Neural progenitor cell (in vitro differentiated cells): ENCODE measurements at regions not wholly inside any gene's neighbourhood (a gene's known extent, or its start where the extent isn't known, plus 50 kb on each side); places are given as distances from the start of the nearest gene placed in this dataset.

Source experiments
- DNase-seq: peaks from one replicate; pipeline ENCODE4 v3.0.0-alpha.2; 2016; ENCODE audit warnings: low spot score
- H2AFZ ChIP-seq: fragments of 200-600 bp; sonication (generic); replicated peaks from 2 replicates; pipeline ENCODE4 v1.6.1; 2016; ENCODE audit warnings: antibody characterized with exemption
- H3F3A ChIP-seq: fragments of 200-600 bp; sonication (generic); 2 replicates; pipeline ENCODE4 v1.6.1; 2016; ENCODE audit warnings: antibody characterized with exemption, low read depth
- H3K27ac ChIP-seq: fragments of 200-600 bp; sonication (generic); 2 replicates; pipeline ENCODE4 v1.5.1; 2016; ENCODE audit warnings: mild to moderate bottlenecking
- H3K27me3 ChIP-seq: fragments of 200-600 bp; sonication (generic); 2 replicates; pipeline ENCODE4 v1.6.1; 2016; ENCODE audit warnings: mild to moderate bottlenecking, moderate library complexity
- H3K36me3 ChIP-seq: fragments of 200-600 bp; sonication (generic); 2 replicates; pipeline ENCODE4 v1.5.1; 2016
- H3K4me1 ChIP-seq: fragments of 200-600 bp; sonication (generic); 2 replicates; pipeline ENCODE4 v1.6.1; 2016; ENCODE audit warnings: mixed run types
- H3K4me2 ChIP-seq: fragments of 200-600 bp; sonication (generic); 2 replicates; pipeline ENCODE4 v1.6.1; 2016
- H3K4me3 ChIP-seq: fragments of 200-600 bp; sonication (generic); 2 replicates; pipeline ENCODE4 v1.5.1; 2016
- H3K79me2 ChIP-seq: fragments of 200-600 bp; sonication (generic); 2 replicates; pipeline ENCODE4 v1.6.1; 2016; ENCODE audit warnings: low read depth
- H3K9ac ChIP-seq: fragments of 200-600 bp; sonication (generic); 2 replicates; pipeline ENCODE4 v1.6.1; 2016
- H3K9me3 ChIP-seq: fragments of 200-600 bp; sonication (generic); 2 replicates; pipeline ENCODE4 v1.5.1; 2016; ENCODE audit warnings: low read depth
- H4K20me1 ChIP-seq: fragments of 200-600 bp; sonication (generic); 2 replicates; pipeline ENCODE4 v1.6.1; 2016; ENCODE audit warnings: low read depth
- H3K27ac Mint-ChIP-seq: 3 replicates; pipeline ENCODE4 v1.8.0; 2021; ENCODE audit warnings: mixed read lengths
- H3K27me3 Mint-ChIP-seq: 2 replicates; pipeline ENCODE4 v1.8.0; 2022; ENCODE audit warnings: low read depth, mild to moderate bottlenecking, inconsistent platforms, moderate library complexity, mixed read lengths; ENCODE audit not compliant: insufficient read depth
- H3K36me3 Mint-ChIP-seq: 3 replicates; pipeline ENCODE4 v1.8.0; 2021; ENCODE audit warnings: mixed read lengths
- H3K4me1 Mint-ChIP-seq: 3 replicates; pipeline ENCODE4 v1.8.0; 2021; ENCODE audit warnings: mixed read lengths
- H3K4me3 Mint-ChIP-seq: 3 replicates; pipeline ENCODE4 v1.8.0; 2021; ENCODE audit warnings: mild to moderate bottlenecking, moderate library complexity, mixed read lengths
- H3K9me3 Mint-ChIP-seq: 3 replicates; pipeline ENCODE4 v1.8.0; 2020; ENCODE audit warnings: mixed read lengths
- EZH2 ChIP-seq: fragments of 200-600 bp; sonication (generic); IDR thresholded peaks from 2 replicates; pipeline ENCODE4 v1.6.1; 2017; ENCODE audit warnings: antibody characterized with exemption, mild to moderate bottlenecking, moderate library complexity
- EZH2phosphoT487 ChIP-seq: fragments of 200-600 bp; sonication (generic); IDR thresholded peaks from 2 replicates; pipeline ENCODE4 v1.6.1; 2017; ENCODE audit warnings: antibody characterized with exemption
- TF ChIP-seq, protein P1 (sequence below): fragments of 200-600 bp; sonication (generic); IDR thresholded peaks from 2 replicates; pipeline ENCODE4 v1.5.1; 2017; ENCODE audit warnings: antibody characterized with exemption, mild to moderate bottlenecking

DNA sequence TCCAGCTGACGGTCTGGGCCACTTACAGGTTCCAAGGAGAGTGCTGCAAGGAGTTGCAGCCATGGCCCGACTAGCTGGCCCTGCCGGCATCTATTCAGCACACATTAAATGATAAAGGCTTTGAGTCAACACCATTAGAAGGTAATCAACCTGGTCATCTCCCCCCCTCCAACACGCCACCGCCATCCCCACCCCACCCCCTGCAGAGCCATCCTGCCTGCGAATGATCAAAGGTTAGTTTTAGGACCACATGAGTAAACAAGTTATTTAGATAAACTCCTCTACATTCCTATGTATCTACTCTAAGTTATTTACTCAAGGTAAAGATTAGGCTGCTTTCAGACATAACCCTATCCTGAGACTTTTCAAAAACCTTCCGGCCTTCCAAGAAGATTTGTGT, 349.3 kb upstream of the SLC39A10 start:
- H3K36me3 Mint-ChIP-seq = no peaks in the 10 kb centered on the region
- H3K4me3 ChIP-seq = no peak overlapping the region
- H4K20me1 ChIP-seq = no peaks in the 10 kb centered on the region
- H3K79me2 ChIP-seq = no peaks in the 10 kb centered on the region
- no peak overlapping the region for H2AFZ ChIP-seq
- peaks cover 7% of the 10 kb centered on the region for H3K4me1 ChIP-seq
- no peaks in the 10 kb centered on the region for H3F3A ChIP-seq
- no peak overlapping the region for H3K4me3 Mint-ChIP-seq
- no peak overlapping the region for H3K4me2 ChIP-seq
- no peaks in the 10 kb centered on the region for H3K36me3 ChIP-seq
- no peak for DNase-seq
- no peak overlapping the region for H3K27ac Mint-ChIP-seq
- no peak overlapping the region for H3K27ac ChIP-seq
- no peaks in the 10 kb centered on the region for H3K27me3 ChIP-seq
- H3K9ac ChIP-seq = no peak overlapping the region
- no peaks in the 10 kb centered on the region for H3K9me3 ChIP-seq
- peaks cover 2% of the 10 kb centered on the region for H3K27me3 Mint-ChIP-seq
- H3K9me3 Mint-ChIP-seq = no peaks in the 10 kb centered on the region
- TF ChIP-seq, protein P1, sequence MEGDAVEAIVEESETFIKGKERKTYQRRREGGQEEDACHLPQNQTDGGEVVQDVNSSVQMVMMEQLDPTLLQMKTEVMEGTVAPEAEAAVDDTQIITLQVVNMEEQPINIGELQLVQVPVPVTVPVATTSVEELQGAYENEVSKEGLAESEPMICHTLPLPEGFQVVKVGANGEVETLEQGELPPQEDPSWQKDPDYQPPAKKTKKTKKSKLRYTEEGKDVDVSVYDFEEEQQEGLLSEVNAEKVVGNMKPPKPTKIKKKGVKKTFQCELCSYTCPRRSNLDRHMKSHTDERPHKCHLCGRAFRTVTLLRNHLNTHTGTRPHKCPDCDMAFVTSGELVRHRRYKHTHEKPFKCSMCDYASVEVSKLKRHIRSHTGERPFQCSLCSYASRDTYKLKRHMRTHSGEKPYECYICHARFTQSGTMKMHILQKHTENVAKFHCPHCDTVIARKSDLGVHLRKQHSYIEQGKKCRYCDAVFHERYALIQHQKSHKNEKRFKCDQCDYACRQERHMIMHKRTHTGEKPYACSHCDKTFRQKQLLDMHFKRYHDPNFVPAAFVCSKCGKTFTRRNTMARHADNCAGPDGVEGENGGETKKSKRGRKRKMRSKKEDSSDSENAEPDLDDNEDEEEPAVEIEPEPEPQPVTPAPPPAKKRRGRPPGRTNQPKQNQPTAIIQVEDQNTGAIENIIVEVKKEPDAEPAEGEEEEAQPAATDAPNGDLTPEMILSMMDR = no peak
- no peak for TF ChIP-seq EZH2
- TF ChIP-seq EZH2phosphoT487 = no peak
- no peaks in the 10 kb centered on the region for H3K4me1 Mint-ChIP-seq

DNA sequence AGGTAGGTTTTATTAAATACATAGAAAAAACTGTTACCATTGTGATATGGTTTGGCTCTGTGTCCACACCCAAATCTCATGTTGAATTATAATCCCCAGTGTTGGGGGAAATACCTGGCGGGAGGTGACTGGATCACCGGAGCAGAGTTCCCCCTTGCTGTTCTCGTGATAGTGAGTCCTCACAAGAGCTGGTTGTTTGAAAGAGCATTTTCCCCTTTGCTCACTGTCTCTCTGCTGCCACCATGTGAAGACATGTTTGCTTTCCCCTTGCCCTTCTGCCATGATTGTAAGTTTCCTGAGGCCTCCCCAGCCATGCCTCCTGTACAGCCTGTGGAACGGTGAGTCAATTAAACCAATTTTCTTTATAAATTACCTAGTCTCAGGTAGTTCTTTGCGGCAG, 352.7 kb upstream of the SLC39A10 start:
- Histone ChIP-seq H2AFZ (no peak overlapping the region), H3K9ac (no peak overlapping the region), H3K27me3 (no peaks in the 10 kb centered on the region), H3K4me3 (no peak overlapping the region), H3K36me3 (no peaks in the 10 kb centered on the region), H3F3A (no peaks in the 10 kb centered on the region), H3K4me1 (peaks cover 7% of the 10 kb centered on the region), H3K79me2 (no peaks in the 10 kb centered on the region), H4K20me1 (no peaks in the 10 kb centered on the region), H3K9me3 (no peaks in the 10 kb centered on the region), H3K4me2 (no peak overlapping the region), H3K27ac (no peak overlapping the region)
- Mint-ChIP-seq H3K36me3 (no peaks in the 10 kb centered on the region), H3K9me3 (no peaks in the 10 kb centered on the region), H3K27me3 (peaks cover 1% of the 10 kb centered on the region), H3K27ac (no peak overlapping the region), H3K4me3 (no peak overlapping the region), H3K4me1 (no peaks in the 10 kb centered on the region)
- TF ChIP-seq EZH2 (no peak), EZH2phosphoT487 (no peak)
- TF ChIP-seq, protein P1 = peak; percentile 48
- peak; percentile 48 for DNase-seq

DNA sequence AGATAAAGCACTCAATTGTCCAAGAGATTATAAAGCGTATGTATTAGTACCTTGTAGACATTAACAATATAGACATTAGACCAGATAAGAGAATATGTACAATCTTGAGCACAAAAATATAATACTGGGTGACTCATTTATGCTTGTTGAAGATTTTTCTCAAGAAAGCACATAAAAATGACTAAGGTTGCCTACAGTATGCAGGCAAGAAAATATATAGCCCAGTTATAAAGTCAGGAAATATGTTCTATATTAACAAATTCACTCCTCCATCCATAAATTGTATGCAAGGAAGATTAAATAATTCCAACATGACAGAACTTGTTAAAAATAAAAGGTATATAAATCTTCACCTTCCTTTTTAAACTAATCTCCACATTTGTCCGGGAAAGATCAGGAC, 356.4 kb upstream of the SLC39A10 start:
- H3K4me1 ChIP-seq = peaks cover 3% of the 10 kb centered on the region
- no peaks in the 10 kb centered on the region for H3K36me3 ChIP-seq
- Mint-ChIP-seq H3K36me3 (no peaks in the 10 kb centered on the region), H3K4me1 (no peaks in the 10 kb centered on the region), H3K4me3 (no peak overlapping the region), H3K9me3 (no peaks in the 10 kb centered on the region), H3K27me3 (no peaks in the 10 kb centered on the region), H3K27ac (no peak overlapping the region)
- no peak for DNase-seq
- no peaks in the 10 kb centered on the region for H3K9me3 ChIP-seq
- H3K4me3 ChIP-seq = no peak overlapping the region
- no peak overlapping the region for H3K9ac ChIP-seq
- no peaks in the 10 kb centered on the region for H3F3A ChIP-seq
- H3K27me3 ChIP-seq = no peaks in the 10 kb centered on the region
- H3K79me2 ChIP-seq = no peaks in the 10 kb centered on the region
- H3K27ac ChIP-seq = no peak overlapping the region
- TF ChIP-seq EZH2phosphoT487 (no peak), EZH2 (no peak)
- TF ChIP-seq, protein P1 = no peak
- H2AFZ ChIP-seq = no peak overlapping the region
- H4K20me1 ChIP-seq = no peaks in the 10 kb centered on the region
- no peak overlapping the region for H3K4me2 ChIP-seq

DNA sequence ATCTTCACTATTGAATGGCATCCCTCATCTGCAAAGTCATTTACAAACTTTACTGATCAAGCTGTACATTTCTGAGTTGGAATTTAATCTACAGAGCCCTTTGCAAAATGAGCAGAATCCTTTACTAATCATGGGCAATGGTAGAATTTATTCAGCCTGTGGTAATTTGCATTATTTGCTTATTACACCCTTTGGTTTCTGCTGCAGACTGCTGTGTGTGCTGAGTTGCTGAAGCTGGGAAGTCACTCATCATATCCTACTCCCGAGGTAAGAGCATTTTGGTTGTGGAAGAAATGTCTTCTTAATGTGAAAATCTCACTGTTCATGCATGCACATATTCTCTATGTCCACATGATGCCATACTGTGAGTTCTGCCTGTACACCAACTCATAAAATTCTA, 357.4 kb upstream of the SLC39A10 start:
- no peak overlapping the region for H3K4me3 ChIP-seq
- Mint-ChIP-seq H3K9me3 (peaks cover 2% of the 10 kb centered on the region), H3K4me1 (no peaks in the 10 kb centered on the region), H3K27ac (no peak overlapping the region), H3K27me3 (no peaks in the 10 kb centered on the region), H3K4me3 (no peak overlapping the region), H3K36me3 (no peaks in the 10 kb centered on the region)
- H3K4me1 ChIP-seq = no peaks in the 10 kb centered on the region
- TF ChIP-seq, protein P1 = no peak
- no peak for TF ChIP-seq EZH2
- no peak for TF ChIP-seq EZH2phosphoT487
- no peak for DNase-seq
- H3K36me3 ChIP-seq = no peaks in the 10 kb centered on the region
- H3K27me3 ChIP-seq = no peaks in the 10 kb centered on the region
- H3K9me3 ChIP-seq = no peaks in the 10 kb centered on the region
- H3K79me2 ChIP-seq = no peaks in the 10 kb centered on the region
- no peak overlapping the region for H2AFZ ChIP-seq
- H3F3A ChIP-seq = no peaks in the 10 kb centered on the region
- H3K9ac ChIP-seq = no peak overlapping the region
- H3K27ac ChIP-seq = no peak overlapping the region
- H3K4me2 ChIP-seq = no peak overlapping the region
- H4K20me1 ChIP-seq = no peaks in the 10 kb centered on the region
